IPS-15b (cell line): ENCODE measurements at regions not wholly inside any gene's neighbourhood (a gene's known extent, or its start where the extent isn't known, plus 50 kb on each side); places are given as distances from the start of the nearest gene placed in this dataset.
"Not testable (repeated sequence)": the region's sequence is repeated elsewhere in the genome, so short reads cannot be mapped to it uniquely, and the experiment has no call there.

ENCODE experiments used
- H3K27me3 ChIP-seq: one replicate; pipeline ENCODE4 v1.6.1; 2013; ENCODE audit warnings: low read length; ENCODE audit not compliant: control insufficient read depth, insufficient read depth
- H3K36me3 ChIP-seq: one replicate; pipeline ENCODE4 v1.6.1; 2013; ENCODE audit warnings: low read length; ENCODE audit not compliant: control insufficient read depth, insufficient read depth
- H3K4me1 ChIP-seq: one replicate; pipeline ENCODE4 v1.6.1; 2013; ENCODE audit warnings: mild to moderate bottlenecking, low read length; ENCODE audit not compliant: control insufficient read depth, insufficient read depth
- H3K4me3 ChIP-seq: one replicate; pipeline ENCODE4 v1.5.1; 2013; ENCODE audit warnings: low read depth, low read length
- H3K9ac ChIP-seq: one replicate; pipeline ENCODE4 v1.6.1; 2013; ENCODE audit warnings: low read depth, mild to moderate bottlenecking, low read length
- H3K9me3 ChIP-seq: one replicate; pipeline ENCODE4 v1.6.1; 2013; ENCODE audit warnings: mild to moderate bottlenecking, low read length; ENCODE audit not compliant: control insufficient read depth, insufficient read depth

DNA sequence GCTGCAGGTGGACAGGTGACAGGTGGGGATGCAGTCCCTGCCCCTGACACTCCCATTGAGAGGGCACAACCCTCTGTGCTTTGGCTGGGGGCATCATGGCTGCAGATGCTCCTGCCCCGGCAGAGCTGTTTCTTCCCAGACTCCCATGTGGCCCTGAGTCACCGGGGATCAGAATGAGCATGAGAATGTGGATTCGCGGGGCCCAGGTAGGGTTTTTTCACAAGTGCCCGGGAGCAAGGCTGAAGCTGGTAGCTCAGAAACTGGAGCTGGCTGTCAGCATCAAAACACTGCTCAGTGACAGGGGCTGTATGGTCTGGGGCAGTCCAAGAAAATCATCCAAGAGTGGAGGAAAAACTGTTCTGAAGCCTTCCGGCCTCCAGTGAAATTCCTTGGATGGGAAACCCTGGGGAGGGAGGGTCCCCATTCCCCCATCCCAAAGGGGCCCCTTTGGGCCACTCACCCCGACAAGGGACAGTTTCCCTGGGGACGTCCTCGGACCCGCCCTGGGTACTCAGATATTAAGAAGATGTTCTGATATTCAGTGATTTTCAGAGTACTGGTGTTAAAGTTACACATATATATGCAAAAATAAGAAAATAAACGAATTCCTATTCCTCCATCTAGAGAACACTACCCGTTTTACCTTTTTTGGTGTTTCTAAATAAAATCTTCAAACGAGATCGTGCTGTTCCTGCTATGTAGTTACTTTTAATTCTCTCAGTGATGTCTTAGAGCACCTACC, 120.1 kb upstream of the LPCAT1 start:
- no peaks in the 10 kb centered on the region for H3K36me3 ChIP-seq
- H3K9me3 ChIP-seq = no peaks in the 10 kb centered on the region
- no peak overlapping the region for H3K9ac ChIP-seq
- H3K27me3 ChIP-seq = peaks cover 26% of the 10 kb centered on the region
- peaks cover 7% of the 10 kb centered on the region for H3K4me1 ChIP-seq
- peak overlapping the region; percentile 12 for H3K4me3 ChIP-seq

DNA sequence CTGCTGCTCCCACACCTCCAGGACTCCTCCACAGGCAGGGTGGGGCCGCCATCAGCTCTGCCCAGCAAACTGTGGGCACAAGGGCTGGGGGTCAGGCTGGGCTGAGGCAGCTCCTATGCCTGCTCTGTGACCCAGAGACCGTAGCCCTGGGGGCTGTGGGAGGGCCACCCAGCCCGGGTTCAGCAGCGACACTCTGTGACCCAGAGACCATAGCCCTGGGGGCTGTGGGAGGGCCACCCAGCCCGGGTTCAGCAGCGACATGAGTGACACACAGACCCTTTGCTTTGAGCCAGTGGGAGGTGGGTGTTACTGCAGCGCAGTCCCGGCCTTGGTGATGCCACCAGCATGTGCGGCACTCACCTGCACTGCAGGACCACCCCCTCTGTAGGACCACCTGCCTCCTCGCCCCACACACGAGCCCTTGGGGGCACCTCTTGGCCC, 118.9 kb upstream of the LPCAT1 start:
- H3K4me3 ChIP-seq = no peak overlapping the region
- no peaks in the 10 kb centered on the region for H3K36me3 ChIP-seq
- no peaks in the 10 kb centered on the region for H3K9me3 ChIP-seq
- no peak overlapping the region for H3K9ac ChIP-seq
- H3K4me1 ChIP-seq = peaks cover 7% of the 10 kb centered on the region
- H3K27me3 ChIP-seq = peaks cover 24% of the 10 kb centered on the region

DNA sequence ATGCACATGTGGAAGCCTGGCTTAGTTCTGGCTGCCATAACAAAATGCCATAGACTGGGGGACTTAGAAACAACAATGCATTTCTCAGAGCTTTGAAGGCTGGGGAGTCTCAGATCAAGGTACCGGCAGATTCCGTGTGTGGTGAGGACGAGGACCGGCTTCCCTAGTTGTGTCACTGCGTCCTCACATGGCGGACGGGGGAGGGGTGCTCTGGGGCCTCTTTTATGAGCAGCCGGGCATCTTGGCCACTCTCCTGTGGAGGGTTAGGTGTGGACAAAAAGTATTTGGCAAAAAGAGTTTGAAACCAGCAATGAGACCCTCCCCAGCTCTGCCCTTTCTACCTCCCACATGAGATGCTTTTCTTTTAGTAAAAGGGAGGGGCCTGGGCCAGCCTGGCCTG, 118.5 kb upstream of the LPCAT1 start:
- H3K4me1 ChIP-seq = peaks cover 7% of the 10 kb centered on the region
- H3K9me3 ChIP-seq = no peaks in the 10 kb centered on the region
- H3K27me3 ChIP-seq = peaks cover 24% of the 10 kb centered on the region
- no peak overlapping the region for H3K9ac ChIP-seq
- H3K36me3 ChIP-seq = no peaks in the 10 kb centered on the region
- H3K4me3 ChIP-seq = no peak overlapping the region

DNA sequence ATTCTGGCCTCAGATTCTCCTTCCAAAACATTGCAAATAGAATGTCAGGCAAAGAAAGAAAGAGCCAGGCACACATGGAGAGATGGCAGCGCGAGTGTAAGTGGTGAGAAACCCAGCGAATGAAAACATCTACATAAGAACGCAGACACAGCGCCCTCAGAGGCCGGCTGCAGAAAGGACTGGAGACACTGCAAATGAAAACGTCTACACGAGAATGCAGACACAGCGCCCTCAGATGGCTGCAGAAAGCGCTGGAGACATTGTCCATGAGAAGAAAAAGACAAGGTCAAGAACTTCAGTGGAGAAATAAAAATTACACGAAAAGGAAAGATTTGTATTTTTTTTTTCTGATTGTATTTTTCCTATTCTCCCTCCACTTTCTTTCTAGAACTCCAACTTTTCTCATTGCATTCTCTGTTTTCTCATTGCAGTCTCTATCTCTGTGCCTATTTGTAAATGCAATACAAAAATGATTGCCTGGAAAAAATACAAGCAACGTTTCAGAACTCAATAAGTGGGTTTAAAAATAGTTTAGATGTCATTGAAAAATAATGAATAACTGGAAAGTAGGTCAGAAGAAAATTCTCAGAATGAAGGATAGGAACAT, 117.9 kb upstream of the LPCAT1 start:
- no peaks in the 10 kb centered on the region for H3K9me3 ChIP-seq

DNA sequence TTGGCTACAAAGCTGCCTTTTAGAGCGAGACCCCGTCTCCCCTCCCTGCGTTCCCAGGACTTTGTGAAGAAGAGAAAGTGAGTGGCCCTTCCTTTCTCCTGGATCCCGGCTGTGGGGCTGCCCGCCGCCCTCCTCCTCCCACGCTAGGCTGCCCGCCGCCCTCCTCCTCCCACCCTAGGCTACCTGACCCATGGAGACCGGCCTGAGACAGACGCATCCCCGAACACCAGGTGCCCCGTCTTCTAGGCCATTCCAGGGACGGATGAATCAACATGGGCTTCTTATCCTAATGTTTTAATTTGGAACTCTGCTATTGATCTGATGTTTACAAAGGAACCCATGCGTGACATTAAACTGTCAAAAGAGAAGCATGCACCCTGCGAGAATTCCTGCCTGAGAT, 117.3 kb upstream of the LPCAT1 start:
- no peaks in the 10 kb centered on the region for H3K9me3 ChIP-seq
- no peaks in the 10 kb centered on the region for H3K36me3 ChIP-seq
- no peak overlapping the region for H3K4me3 ChIP-seq
- H3K27me3 ChIP-seq = peaks cover 24% of the 10 kb centered on the region
- H3K4me1 ChIP-seq = peaks cover 7% of the 10 kb centered on the region
- no peak overlapping the region for H3K9ac ChIP-seq

More for the DNA sequence above, 117.9 kb upstream of the LPCAT1 start:
- no peak overlapping the region for H3K4me3 ChIP-seq
- H3K27me3 ChIP-seq = peaks cover 24% of the 10 kb centered on the region
- H3K9ac ChIP-seq = no peak overlapping the region
- H3K4me1 ChIP-seq = peaks cover 7% of the 10 kb centered on the region
- no peaks in the 10 kb centered on the region for H3K36me3 ChIP-seq

DNA sequence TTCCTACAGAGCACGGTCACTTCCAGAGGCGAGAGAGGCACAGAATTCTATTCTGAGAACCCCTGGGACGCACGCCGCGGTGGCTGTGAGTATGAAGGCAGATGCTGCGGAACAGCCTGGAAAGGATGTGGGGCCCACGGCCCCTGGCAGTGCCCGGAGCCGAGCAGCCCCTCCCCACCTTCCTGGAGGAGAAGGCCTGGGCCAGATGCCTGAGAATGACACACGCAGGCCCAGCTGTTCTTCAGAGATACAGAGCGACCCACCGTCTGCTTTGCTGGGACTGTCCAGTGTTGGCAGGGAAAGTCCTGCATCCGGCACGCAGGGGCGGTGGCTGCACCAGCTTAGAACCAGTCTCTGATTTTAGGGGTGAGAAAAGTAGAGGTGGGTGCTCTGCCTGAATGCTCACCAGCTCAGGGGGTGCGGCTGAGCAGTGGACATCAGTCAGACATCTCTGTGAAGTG, 116.7 kb upstream of the LPCAT1 start:
- no peaks in the 10 kb centered on the region for H3K36me3 ChIP-seq
- peaks cover 21% of the 10 kb centered on the region for H3K27me3 ChIP-seq
- no peak overlapping the region for H3K9ac ChIP-seq
- H3K9me3 ChIP-seq = no peaks in the 10 kb centered on the region
- H3K4me3 ChIP-seq = no peak overlapping the region
- peaks cover 7% of the 10 kb centered on the region for H3K4me1 ChIP-seq

DNA sequence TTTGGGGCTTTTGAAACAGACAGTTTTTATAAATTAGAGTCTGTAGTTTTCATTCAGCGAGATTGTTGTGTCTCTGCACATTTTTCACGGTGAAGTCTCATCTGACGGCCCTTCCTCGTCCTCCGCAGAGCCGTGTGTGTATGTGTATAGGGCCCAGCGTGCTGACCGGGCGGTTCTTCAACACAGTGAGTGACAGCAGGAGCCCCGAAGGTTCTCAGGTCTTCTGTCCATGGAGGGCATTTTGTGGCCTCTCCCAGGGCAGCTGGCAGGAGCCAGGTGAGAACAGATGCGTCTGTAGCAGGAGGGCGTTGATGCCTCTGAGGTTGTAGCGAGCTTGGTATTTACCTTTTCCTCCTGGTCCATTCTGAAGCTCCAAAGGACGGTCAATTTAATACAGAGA, 116.0 kb upstream of the LPCAT1 start:
- Histone ChIP-seq H3K4me3 (no peak overlapping the region), H3K36me3 (no peaks in the 10 kb centered on the region), H3K4me1 (peaks cover 7% of the 10 kb centered on the region), H3K9me3 (no peaks in the 10 kb centered on the region), H3K27me3 (peaks cover 17% of the 10 kb centered on the region), H3K9ac (no peak overlapping the region)

DNA sequence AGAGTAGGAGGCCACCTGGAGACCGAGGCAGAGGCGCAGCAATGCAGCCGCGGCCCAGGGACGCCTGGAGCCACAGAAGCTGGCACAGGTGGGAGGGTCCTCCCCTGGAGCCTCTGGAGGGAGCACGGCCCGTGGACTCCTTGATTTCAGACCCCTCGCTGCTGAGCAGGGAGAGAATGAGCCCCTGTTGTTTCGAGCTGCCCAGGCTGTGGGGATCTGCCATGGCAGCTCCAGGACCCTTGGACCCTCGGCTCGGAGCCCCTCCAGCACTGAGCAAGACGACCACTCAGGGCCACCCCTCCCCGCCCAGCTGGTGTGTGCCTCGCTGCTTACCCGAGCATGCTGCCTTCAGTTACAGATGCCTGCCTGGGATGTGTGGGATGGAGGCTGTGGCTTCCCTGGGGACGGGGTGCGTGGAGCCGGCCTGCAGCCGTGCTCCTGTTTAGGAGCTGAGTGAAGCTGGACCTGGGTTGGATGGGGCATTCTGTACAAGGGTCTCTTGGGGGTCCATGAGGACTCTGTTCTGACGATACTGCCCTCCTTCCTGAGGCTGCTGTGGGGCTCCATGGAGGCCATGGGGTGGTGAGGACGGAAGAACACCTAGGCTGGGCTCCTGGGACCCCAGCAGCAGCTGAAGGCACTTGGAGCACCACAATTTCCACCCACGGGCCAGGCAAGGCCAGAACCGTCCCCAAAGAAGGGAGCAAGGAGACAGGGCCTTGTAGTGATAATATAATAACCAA, 115.1 kb upstream of the LPCAT1 start:
- Histone ChIP-seq H3K27me3 (peaks cover 12% of the 10 kb centered on the region), H3K4me1 (peaks cover 6% of the 10 kb centered on the region), H3K9ac (no peak overlapping the region), H3K4me3 (no peak overlapping the region), H3K9me3 (no peaks in the 10 kb centered on the region), H3K36me3 (no peaks in the 10 kb centered on the region)

DNA sequence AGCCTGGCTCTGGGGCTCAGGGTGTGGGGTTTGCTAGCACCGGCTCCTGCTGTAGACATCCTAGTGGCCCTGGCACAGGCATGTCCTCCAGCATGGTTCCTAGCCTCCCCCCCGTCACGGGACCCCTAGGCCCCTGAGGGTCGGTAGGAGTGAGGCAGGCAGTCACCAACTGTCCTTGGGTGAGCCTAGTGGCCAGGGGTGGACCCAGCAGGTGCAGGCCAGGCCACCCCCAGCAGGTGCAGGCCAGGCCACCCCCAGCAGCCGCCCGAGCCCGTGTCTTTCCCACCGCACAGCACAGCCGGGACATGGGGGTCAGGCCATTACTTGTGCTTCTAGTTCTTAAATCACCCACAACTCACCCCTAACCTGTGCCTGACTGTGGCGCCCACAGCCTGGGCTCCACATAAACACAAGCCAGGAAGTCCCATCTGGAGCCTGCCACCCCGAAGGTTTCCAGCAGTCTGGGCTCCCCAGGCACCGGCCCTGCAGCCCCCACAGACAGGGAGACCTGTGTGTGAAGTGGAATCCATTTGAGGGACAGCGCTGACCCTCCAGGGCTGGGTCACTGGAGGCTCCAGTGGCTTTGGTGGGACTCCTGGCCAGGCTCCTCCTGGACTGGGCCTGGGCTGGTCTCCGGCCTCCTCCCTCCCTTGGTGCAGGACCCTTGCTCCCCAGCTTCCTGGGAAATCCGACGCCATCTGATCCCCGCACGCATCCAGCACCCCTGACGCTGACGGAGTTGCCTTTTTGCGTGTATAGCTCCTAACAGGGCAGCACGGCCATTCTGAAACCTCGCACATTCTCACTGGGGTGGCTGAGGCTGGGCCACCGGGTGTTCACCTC, 114.1 kb upstream of the LPCAT1 start:
- Histone ChIP-seq H3K4me3 (no peak overlapping the region), H3K9ac (no peak overlapping the region), H3K36me3 (no peaks in the 10 kb centered on the region), H3K27me3 (peaks cover 4% of the 10 kb centered on the region), H3K4me1 (peaks cover 3% of the 10 kb centered on the region), H3K9me3 (no peaks in the 10 kb centered on the region)

DNA sequence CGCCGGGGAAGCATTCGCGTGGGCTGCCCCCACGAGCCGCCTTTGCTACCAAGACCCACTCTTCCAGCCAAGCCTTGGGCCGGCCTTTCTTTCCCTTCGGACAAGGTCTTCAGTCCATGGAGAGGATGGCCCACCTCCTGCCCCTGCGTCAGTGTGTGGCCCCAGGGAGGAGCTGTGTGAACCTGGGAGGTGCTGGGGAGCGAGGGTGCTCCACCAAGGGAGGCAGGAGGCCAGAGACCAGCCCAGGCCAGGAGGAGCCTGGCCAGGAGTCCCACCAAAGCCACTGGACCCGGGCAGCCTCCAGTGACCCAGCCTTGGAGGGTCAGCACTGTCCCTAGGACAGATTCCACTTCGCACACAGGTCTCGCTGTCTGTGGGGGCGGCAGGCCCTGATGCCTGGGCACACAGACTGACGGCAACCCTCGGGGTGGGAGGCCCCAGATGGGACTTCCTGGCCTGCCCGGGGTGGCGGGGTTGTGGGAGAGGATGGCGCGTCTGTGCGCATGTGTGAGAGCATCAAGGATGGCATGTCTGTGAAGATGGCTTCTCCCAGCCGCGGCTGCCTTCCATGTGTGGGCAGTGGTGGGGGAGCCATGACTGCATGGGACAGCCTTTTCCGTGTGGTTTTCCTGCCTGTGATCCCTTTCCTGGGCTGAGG, 113.3 kb upstream of the LPCAT1 start:
- H3K27me3 ChIP-seq = peaks cover 3% of the 10 kb centered on the region
- H3K9ac ChIP-seq = no peak overlapping the region
- H3K36me3 ChIP-seq = no peaks in the 10 kb centered on the region
- no peak overlapping the region for H3K4me3 ChIP-seq
- H3K4me1 ChIP-seq = peaks cover 3% of the 10 kb centered on the region
- no peaks in the 10 kb centered on the region for H3K9me3 ChIP-seq

DNA sequence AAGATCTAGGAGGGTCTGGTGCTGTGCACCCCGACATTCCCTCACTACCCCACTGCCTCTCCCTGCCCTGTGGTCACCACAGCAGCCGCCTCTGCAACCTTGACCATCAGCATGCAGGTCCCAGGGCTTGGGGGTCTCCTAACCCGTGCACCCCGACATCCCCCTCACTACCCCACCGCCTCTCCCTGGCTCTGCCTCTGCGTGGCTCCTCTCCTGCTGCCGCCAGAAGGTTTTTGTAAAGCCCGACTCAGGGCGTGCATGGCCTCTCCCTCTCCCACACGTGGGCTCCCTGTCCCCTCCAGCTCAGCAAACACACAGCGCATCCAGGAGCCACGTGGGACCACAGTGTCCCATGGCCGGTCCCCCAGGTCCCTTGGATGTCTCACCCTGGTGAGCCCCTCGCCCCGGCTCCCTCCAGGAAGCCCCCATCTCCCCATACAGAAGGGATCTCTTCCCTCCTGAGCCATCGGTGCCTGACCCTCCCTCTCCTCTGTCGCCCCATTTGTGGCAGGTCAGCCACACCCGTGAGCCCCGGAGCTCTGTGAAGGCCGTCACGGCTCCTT, 112.5 kb upstream of the LPCAT1 start:
- not testable (repeated sequence) for H3K27me3 ChIP-seq, H3K36me3 ChIP-seq, H3K9me3 ChIP-seq, H3K4me1 ChIP-seq, H3K4me3 ChIP-seq, H3K9ac ChIP-seq
